Activated CD4-positive, alpha-beta T cell treated with anti-CD3 and anti-CD28 coated beads for 24 hours (primary cell): ENCODE measurements at regions not wholly inside any gene's neighbourhood (a gene's known extent, or its start where the extent isn't known, plus 50 kb on each side); places are given as distances from the start of the nearest gene placed in this dataset.
"Not testable (repeated sequence)": the region's sequence is repeated elsewhere in the genome, so short reads cannot be mapped to it uniquely, and the experiment has no call there.

Experiments
- DNase-seq, 2 donors: peaks; one replicate each; pipeline ENCODE4 v3.0.0-alpha.2; 2020; ENCODE audit warnings: low read depth in 2 of 2

DNA sequence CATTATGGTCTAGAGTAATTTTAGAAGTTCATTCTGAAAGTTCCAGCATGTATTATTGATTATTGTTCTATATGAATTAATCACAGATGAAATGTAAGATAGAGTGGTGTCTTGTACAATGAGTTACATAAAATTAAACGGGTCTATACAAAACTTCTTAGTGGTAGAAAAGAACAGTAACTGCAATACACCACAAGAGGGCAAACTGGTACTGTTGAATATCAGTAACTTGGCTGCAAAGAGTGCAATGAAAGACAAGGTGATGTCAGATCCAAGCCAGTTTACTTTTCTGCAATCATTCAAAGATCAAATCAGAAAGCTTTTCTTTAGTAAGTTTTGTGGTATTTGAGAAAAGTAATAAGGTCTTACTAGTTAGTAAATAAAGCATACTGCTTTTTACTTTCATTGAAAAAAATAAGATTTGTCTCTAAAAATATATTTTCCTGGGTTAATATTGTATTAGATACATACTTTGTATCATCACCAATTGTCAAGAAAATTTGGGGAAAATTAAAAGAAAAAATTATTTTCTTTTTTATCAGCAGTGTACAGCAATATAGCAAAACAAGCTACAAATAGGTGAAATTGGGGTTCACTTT lies 66.4 kb upstream of the BTG3 start:
- no peak for DNase-seq

GRCh38 chr21:17676930-17677329 lies 64.2 kb upstream of the BTG3 start:
- not testable (repeated sequence) for DNase-seq

DNA sequence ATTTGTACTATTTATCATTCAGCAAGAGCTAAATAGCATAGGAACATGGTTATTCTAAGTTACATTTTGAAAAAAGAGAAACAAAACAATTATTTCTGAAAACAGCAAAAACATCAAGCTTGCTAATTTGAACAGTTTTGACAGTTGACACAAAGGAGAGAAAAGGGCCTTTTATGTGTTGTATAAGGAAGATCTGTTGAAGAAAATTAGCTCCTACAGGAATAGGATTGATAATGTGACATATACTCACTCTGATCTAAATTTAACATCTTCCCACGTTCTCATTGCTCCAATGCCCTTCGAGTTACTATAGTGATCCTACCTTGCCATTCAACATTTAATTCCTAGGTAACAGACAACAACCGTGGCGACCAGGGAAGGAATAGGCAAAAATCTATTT lies 61.4 kb upstream of the BTG3 start:
- DNase-seq = no peak

- DNase-seq = no peak
Measured at GRCh38 chr21:17673261-17674020, 60.7 kb upstream of the BTG3 start.

- DNase-seq = no peak
Measured at GRCh38 chr21:17671733-17672132, 59.0 kb upstream of the BTG3 start.

GRCh38 chr21:17668479-17669140 lies 55.9 kb upstream of the BTG3 start:
- DNase-seq = no peak

DNA sequence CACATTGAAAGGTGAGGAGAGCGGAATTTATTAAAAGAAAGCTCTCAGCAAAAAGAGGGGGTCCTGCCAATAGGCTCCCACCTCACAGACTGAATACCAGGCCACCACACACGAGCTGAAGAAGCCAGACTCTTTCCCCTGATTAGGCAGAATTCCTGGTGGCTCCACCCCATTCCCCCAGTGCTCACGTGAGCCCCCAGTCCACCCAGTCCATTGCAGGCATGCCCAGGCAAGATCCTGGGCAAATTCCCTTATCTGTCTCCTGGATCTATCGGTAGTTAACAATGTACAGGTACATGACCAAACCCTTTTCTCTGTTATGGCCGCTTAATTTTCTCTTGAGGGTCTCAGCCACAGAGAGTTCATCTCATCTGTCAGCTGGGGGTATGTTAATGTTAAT lies 54.6 kb upstream of the BTG3 start:
- no peak for DNase-seq
